Aorta (tissue), 5 donors: ENCODE measurements at regions not wholly inside any gene's neighbourhood (a gene's known extent, or its start where the extent isn't known, plus 50 kb on each side); places are given as distances from the start of the nearest gene placed in this dataset.
A peak's percentile ranks its signal among the peaks of the same experiment; 100 is the strongest.

Source experiments
- ATAC-seq: fragments of 200-7000 bp; cut with Tn5 transposase; one replicate; pipeline ENCODE4 v1.9.1; 2022; ENCODE audit warnings: moderate library complexity; ENCODE audit not compliant: low FRiP score
- DNase-seq, 2 donors: peaks; one replicate each; pipeline ENCODE4 v3.0.0-alpha.2; 2020
- H3K27ac ChIP-seq, 2 donors: one replicate each; pipeline ENCODE4 v1.5.1; 2013; ENCODE audit warnings: low read length in 2 of 2, mild to moderate bottlenecking in 2 of 2, moderate library complexity in 2 of 2, control low read depth in 1 of 2, inconsistent platforms in 1 of 2, low read depth in 1 of 2
- H3K27me3 ChIP-seq, 2 donors: one replicate each; pipeline ENCODE4 v1.6.1; 2013; ENCODE audit warnings: control low read depth in 1 of 2, low read length in 1 of 2, mild to moderate bottlenecking in 1 of 2, moderate library complexity in 1 of 2; ENCODE audit not compliant: insufficient read depth in 2 of 2, control insufficient read depth in 1 of 2
- H3K36me3 ChIP-seq, 2 donors: one replicate each; pipeline ENCODE4 v1.6.1; 2013; ENCODE audit warnings: control low read depth in 1 of 2, low read length in 1 of 2, mild to moderate bottlenecking in 1 of 2; ENCODE audit not compliant: insufficient read depth in 2 of 2, control insufficient read depth in 1 of 2
- H3K4me1 ChIP-seq, 2 donors: one replicate each; pipeline ENCODE4 v1.6.1; 2013; ENCODE audit warnings: low read length in 2 of 2, control low read depth in 1 of 2, mild to moderate bottlenecking in 1 of 2, moderate library complexity in 1 of 2; ENCODE audit not compliant: insufficient read depth in 2 of 2, control insufficient read depth in 1 of 2
- H3K4me3 ChIP-seq, 2 donors: one replicate each; pipeline ENCODE4 v1.5.1; 2013; ENCODE audit warnings: low read length in 2 of 2, control low read depth in 1 of 2, mild to moderate bottlenecking in 1 of 2
- H3K9me3 ChIP-seq: one replicate; pipeline ENCODE4 v1.6.1; 2013; ENCODE audit warnings: mild to moderate bottlenecking, low read length; ENCODE audit not compliant: control insufficient read depth
- WGBS, 2 donors: extraction: QIAGEN DNeasy Blood & Tissue Kit; methylation state at CpG; one replicate each; pipeline ENCODE4 v1.1.7; 2013; 5-methylcytosine and 5-hydroxymethylcytosine counted together
- intact Hi-C, 2 donors: fragments of 100-400 bp; cut with DNase I; formaldehyde crosslinking; loops; one replicate each; pipeline versions ENCODE4 v1.14.2 to v1.15.0; 2022
- donor health status: healthy with polysubstance abuse.
- donor health status: Bipolar disorder and iron deficiency.
- donor health status: DM: no; HTN: no; CAD: no.
- donor health status: DM: no; HTN: no; CAD: no.
- donor health status: DM: yes; HTN: yes; CAD: no.

DNA sequence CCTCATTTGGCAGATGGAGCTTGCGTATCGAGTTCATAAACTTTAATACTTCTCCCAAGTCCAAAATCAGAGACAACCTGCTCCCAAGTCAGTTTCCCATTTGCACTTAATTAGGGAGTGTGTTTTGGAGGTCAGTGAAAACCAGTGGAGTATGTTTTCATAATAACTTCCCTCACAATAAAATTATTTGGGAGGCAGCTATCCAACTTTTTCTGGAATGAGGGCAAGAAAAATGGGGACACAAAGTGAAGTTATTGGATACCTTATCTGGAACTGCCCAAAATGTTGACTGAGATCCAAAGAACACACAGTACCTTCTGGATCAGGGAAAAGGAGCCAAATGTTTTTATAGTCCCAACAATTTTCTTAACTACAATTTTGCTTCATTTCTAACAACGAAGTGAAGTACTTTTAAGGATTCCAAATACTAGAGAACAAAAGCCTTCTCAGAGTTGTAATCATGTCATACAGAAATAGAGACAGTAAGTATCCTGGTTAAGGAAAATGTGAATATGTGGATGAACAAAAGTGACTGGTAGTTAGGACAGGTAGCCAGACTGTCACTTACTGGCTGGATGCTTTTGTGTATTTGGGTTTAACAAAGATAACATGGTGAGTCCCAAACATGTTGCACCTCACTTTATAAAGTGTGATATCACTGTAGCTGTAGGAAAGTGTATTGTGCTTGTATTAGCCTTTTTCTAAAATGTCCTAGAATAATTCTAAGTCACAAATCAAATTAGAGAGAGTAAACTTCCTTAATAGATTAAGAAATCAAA is 325.0 kb downstream of the HLX start:
- Histone ChIP-seq H3K9me3 (no peaks in the 10 kb centered on the region), H3K4me1 (peaks cover 0 to 6% of the 10 kb centered on the region in 2 donors), H3K36me3 (no peaks in the 10 kb centered on the region), H3K27ac (no peak overlapping the region), H3K27me3 (no peaks in the 10 kb centered on the region), H3K4me3 (no peak overlapping the region)
- ATAC-seq (peak; percentile 64), DNase-seq (no peak)
- intact Hi-C loops: loop anchor here (5.0 to 10.0 kb wide), 4 partner anchors 327 to 392 kb away; partner anchors contain the start of gene HLX (in 1 of the 2)
- WGBS, 2 donors: 5 to 7% methylated on average over 3 of the region's 3 CpGs

DNA sequence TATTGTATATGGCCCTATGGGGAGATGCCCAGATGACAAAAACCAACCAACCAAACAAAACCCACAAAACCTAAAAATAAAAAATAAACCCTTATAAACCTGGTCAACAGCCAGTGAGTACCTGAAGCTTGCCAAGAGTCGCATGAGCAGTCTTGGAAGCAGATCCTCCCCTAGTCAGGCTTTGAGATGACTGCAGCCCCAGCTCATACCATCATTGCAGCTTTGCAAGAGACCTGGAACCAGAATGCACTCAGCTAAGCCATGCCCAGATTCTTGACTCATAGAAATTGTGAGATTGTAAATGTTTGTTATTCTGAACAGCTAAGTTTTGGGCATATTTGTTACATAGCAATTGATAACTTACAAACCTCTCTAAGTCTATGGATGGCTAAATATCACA is 326.8 kb downstream of the HLX start:
- H3K27ac ChIP-seq: no peak overlapping the region
- intact Hi-C loops: loop anchor here in 1 of 2 donors (10.0 kb wide), 1 partner anchor 391 kb away; no protein-coding TSS in a partner anchor
- no peak overlapping the region for H3K4me3 ChIP-seq
- 4 to 7% methylated on average over 1 of the region's 1 CpG for WGBS, 2 donors
- no peak for DNase-seq
- peaks cover 0 to 6% of the 10 kb centered on the region in 2 donors for H3K4me1 ChIP-seq
- no peaks in the 10 kb centered on the region for H3K36me3 ChIP-seq
- H3K27me3 ChIP-seq: no peaks in the 10 kb centered on the region
- no peaks in the 10 kb centered on the region for H3K9me3 ChIP-seq
- ATAC-seq: no peak

GRCh38 chr1:221212926-221213325 is 333.7 kb downstream of the HLX start:
- no peak for ATAC-seq
- Histone ChIP-seq H3K9me3 (no peaks in the 10 kb centered on the region), H3K4me1 (no peaks in the 10 kb centered on the region), H3K4me3 (no peak overlapping the region), H3K27me3 (no peaks in the 10 kb centered on the region), H3K36me3 (no peaks in the 10 kb centered on the region), H3K27ac (no peak overlapping the region)
- WGBS, 2 donors: 41 to 52% methylated on average over 5 of the region's 5 CpGs
- intact Hi-C loops: loop anchor here in 1 of 2 donors (10.0 kb wide), 1 partner anchor 308 kb away; no protein-coding TSS in a partner anchor
- no peak for DNase-seq

- Histone ChIP-seq H3K36me3 (no peaks in the 10 kb centered on the region), H3K27ac (no peak overlapping the region), H3K27me3 (no peaks in the 10 kb centered on the region), H3K4me3 (no peak overlapping the region), H3K4me1 (no peaks in the 10 kb centered on the region), H3K9me3 (no peaks in the 10 kb centered on the region)
- WGBS, 2 donors: 5% methylated on average over 3 of the region's 3 CpGs
- DNase-seq (peak in 1 of 2 donors; percentile 45), ATAC-seq (peak; percentile 82)
- intact Hi-C loops: loop anchor here in 1 of 2 donors (10.0 kb wide), 1 partner anchor 312 kb away; no protein-coding TSS in a partner anchor
These were observed 337.8 kb downstream of the HLX start for GRCh38 chr1:221217029-221217428.

- no peaks in the 10 kb centered on the region for H3K27me3 ChIP-seq
- ATAC-seq: no peak
- H3K4me1 ChIP-seq: no peaks in the 10 kb centered on the region
- DNase-seq: no peak
- intact Hi-C loops: no loop called here
- no peak overlapping the region for H3K27ac ChIP-seq
- no peaks in the 10 kb centered on the region for H3K36me3 ChIP-seq
- H3K4me3 ChIP-seq: no peak overlapping the region
- no peaks in the 10 kb centered on the region for H3K9me3 ChIP-seq
- 89 to 93% methylated on average over 2 of the region's 2 CpGs for WGBS, 2 donors
These were observed 344.0 kb downstream of the HLX start for GRCh38 chr1:221223281-221223680.

GRCh38 chr1:221227460-221227859 is 348.2 kb downstream of the HLX start:
- Histone ChIP-seq H3K4me3 (no peak overlapping the region), H3K36me3 (no peaks in the 10 kb centered on the region), H3K9me3 (no peaks in the 10 kb centered on the region), H3K4me1 (no peaks in the 10 kb centered on the region), H3K27me3 (no peaks in the 10 kb centered on the region), H3K27ac (no peak overlapping the region)
- no peak for DNase-seq
- 63 to 78% methylated on average over 8 of the region's 8 CpGs for WGBS, 2 donors
- intact Hi-C loops: no loop called here
- ATAC-seq: no peak

DNA sequence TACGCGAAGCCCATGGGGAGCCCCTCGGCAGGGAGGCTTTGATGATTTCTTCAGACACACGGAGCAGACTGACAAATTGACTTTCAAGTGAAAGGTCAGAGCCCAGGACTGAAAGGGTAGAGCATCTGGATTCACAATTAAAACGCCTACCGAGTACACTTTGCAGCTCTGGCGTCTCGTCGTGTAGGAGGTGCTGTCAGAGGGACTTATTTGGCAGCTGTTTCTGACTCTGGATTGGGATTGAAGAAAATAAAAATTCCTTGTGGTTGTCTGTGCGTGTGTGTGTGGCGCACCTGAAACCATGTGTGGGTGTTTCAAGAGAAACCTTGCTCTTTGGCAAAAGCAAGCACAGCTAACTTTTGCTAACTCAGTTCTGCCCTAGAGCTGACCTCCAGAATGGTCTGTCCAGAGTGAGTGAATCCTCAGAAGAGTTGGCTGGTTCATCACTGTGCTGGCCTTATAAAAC is 348.7 kb downstream of the HLX start:
- Histone ChIP-seq H3K4me1 (no peaks in the 10 kb centered on the region), H3K4me3 (no peak overlapping the region), H3K27me3 (no peaks in the 10 kb centered on the region), H3K27ac (no peak overlapping the region), H3K36me3 (no peaks in the 10 kb centered on the region), H3K9me3 (no peaks in the 10 kb centered on the region)
- ATAC-seq: no peak
- intact Hi-C loops: no loop called here
- WGBS, 2 donors: 34 to 37% methylated on average over 11 of the region's 11 CpGs
- DNase-seq: no peak

DNA sequence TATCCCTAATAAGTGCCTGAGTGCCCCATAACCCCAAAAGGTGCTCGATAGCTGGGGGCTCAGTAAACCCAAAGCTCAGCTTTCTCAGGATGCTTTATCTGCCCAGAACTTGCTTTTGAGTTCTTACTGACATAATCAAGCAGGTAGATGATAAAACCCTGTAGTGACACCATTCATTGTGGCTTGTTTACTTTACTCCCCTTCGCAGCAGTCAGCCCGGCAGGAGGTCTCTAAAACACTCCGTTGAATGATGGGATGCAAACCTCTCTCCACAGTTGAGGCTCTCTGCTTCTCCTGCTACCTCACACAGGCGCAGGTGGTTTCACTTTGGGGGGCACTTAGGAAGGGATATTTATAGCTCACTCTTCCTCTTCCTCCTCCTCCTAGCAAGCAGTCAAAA is 349.4 kb downstream of the HLX start:
- 38 to 58% methylated on average over 5 of the region's 5 CpGs for WGBS, 2 donors
- Histone ChIP-seq H3K36me3 (no peaks in the 10 kb centered on the region), H3K4me3 (no peak overlapping the region), H3K4me1 (no peaks in the 10 kb centered on the region), H3K9me3 (no peaks in the 10 kb centered on the region), H3K27ac (no peak overlapping the region), H3K27me3 (no peaks in the 10 kb centered on the region)
- intact Hi-C loops: no loop called here
- ATAC-seq (no peak), DNase-seq (no peak)

- ATAC-seq (peak; percentile 68), DNase-seq (no peak)
- no peak overlapping the region for H3K27ac ChIP-seq
- intact Hi-C loops: no loop called here
- no peaks in the 10 kb centered on the region for H3K27me3 ChIP-seq
- no peak overlapping the region for H3K4me3 ChIP-seq
- H3K4me1 ChIP-seq: no peaks in the 10 kb centered on the region
- no peaks in the 10 kb centered on the region for H3K36me3 ChIP-seq
- H3K9me3 ChIP-seq: no peaks in the 10 kb centered on the region
- 7 to 9% methylated on average over 1 of the region's 1 CpG for WGBS, 2 donors
These were observed 351.4 kb downstream of the HLX start for GRCh38 chr1:221230605-221231004.
